Testis (tissue), 2 donors: ENCODE measurements at regions not wholly inside any gene's neighbourhood (a gene's known extent, or its start where the extent isn't known, plus 50 kb on each side); places are given as distances from the start of the nearest gene placed in this dataset.
"Not testable (repeated sequence)": the region's sequence is repeated elsewhere in the genome, so short reads cannot be mapped to it uniquely, and the experiment has no call there.

ENCODE experiments used
- POLR2A ChIP-seq: fragments of 450-650 bp; IDR thresholded peaks from one replicate; pipeline ENCODE4 v1.6.1; 2017; ENCODE audit warnings: antibody characterized with exemption, mild to moderate bottlenecking, moderate library complexity
- TF ChIP-seq, protein P1 (sequence below), 3 experiments: fragments of 450-650 bp in 2 of 3; fragments of 200-600 bp in 1 of 3; sonication (generic) in 1 of 3; IDR thresholded peaks; one replicate each; pipeline ENCODE4 v1.5.1; 2016 to 2019; ENCODE audit warnings: antibody characterized with exemption in 3 of 3, mild to moderate bottlenecking in 2 of 3, moderate library complexity in 1 of 3

DNA sequence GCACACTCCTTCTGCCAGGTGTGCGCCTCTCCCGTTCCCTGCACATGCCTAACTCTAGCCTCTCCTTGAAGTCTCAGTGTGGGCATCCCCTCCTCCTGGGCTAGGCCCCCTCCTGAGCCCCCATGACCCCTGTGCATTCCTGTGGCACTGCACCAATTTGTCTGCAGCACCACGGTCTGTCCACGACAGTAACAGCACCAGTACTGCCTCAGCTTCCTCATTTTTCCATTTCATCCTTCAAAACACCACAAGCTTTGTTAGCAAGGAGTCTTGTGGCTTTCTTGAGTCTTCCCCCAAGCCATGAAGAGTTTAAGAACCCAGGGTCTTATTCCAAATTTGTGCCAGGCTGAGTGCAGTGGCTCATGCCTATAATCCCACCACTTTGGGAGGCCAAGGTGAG, 182.4 kb downstream of the TBC1D2B start:
- TF ChIP-seq, protein P1, sequence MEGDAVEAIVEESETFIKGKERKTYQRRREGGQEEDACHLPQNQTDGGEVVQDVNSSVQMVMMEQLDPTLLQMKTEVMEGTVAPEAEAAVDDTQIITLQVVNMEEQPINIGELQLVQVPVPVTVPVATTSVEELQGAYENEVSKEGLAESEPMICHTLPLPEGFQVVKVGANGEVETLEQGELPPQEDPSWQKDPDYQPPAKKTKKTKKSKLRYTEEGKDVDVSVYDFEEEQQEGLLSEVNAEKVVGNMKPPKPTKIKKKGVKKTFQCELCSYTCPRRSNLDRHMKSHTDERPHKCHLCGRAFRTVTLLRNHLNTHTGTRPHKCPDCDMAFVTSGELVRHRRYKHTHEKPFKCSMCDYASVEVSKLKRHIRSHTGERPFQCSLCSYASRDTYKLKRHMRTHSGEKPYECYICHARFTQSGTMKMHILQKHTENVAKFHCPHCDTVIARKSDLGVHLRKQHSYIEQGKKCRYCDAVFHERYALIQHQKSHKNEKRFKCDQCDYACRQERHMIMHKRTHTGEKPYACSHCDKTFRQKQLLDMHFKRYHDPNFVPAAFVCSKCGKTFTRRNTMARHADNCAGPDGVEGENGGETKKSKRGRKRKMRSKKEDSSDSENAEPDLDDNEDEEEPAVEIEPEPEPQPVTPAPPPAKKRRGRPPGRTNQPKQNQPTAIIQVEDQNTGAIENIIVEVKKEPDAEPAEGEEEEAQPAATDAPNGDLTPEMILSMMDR (IDR thresholded peaks at IDR 0.05) = not testable (repeated sequence)
- not testable (repeated sequence) for TF ChIP-seq POLR2A
